Progenitor cell of endocrine pancreas (in vitro differentiated cells): ENCODE measurements at regions not wholly inside any gene's neighbourhood (a gene's known extent, or its start where the extent isn't known, plus 50 kb on each side); places are given as distances from the start of the nearest gene placed in this dataset.

Source experiments
- DNase-seq: peaks from one replicate; pipeline ENCODE4 v3.0.0; 2021; ENCODE audit warnings: low spot score; ENCODE audit not compliant: unreplicated experiment
- H3K27ac Mint-ChIP-seq: 2 replicates; pipeline ENCODE4 v1.8.0; 2021; ENCODE audit warnings: mild to moderate bottlenecking, moderate library complexity, mixed read lengths
- H3K27me3 Mint-ChIP-seq: 2 replicates; pipeline ENCODE4 v1.8.0; 2021; ENCODE audit warnings: mixed read lengths
- H3K36me3 Mint-ChIP-seq: 2 replicates; pipeline ENCODE4 v1.8.0; 2022; ENCODE audit warnings: mixed read lengths; ENCODE audit not compliant: insufficient read depth
- H3K4me1 Mint-ChIP-seq: 2 replicates; pipeline ENCODE4 v1.8.0; 2021; ENCODE audit warnings: low read depth, mixed read lengths
- H3K4me3 Mint-ChIP-seq: 2 replicates; pipeline ENCODE4 v1.8.0; 2021; ENCODE audit warnings: low read depth, mild to moderate bottlenecking, moderate library complexity, mixed read lengths
- H3K9me3 Mint-ChIP-seq: 2 replicates; pipeline ENCODE4 v1.8.0; 2021; ENCODE audit warnings: low read depth, mixed read lengths
- CTCF ChIP-seq: fragments of 200-600 bp; sonication (generic); IDR thresholded peaks from one replicate; pipeline ENCODE4 v1.5.0; 2021; ENCODE audit warnings: antibody characterized with exemption, mild to moderate bottlenecking; ENCODE audit not compliant: unreplicated experiment

GRCh38 chr1:175863299-175864050, 120.1 kb upstream of the TNR start:
- TF ChIP-seq CTCF: no peak
- no peaks in the 10 kb centered on the region for H3K9me3 Mint-ChIP-seq
- peaks cover 5% of the 10 kb centered on the region for H3K27me3 Mint-ChIP-seq
- H3K27ac Mint-ChIP-seq: no peak overlapping the region
- H3K36me3 Mint-ChIP-seq: no peaks in the 10 kb centered on the region
- H3K4me3 Mint-ChIP-seq: no peak overlapping the region
- H3K4me1 Mint-ChIP-seq: peaks cover 4% of the 10 kb centered on the region
- no peak for DNase-seq

GRCh38 chr1:175862408-175862807, 119.0 kb upstream of the TNR start:
- TF ChIP-seq CTCF: no peak
- Mint-ChIP-seq H3K4me3 (no peak overlapping the region), H3K9me3 (no peaks in the 10 kb centered on the region), H3K27me3 (peaks cover 11% of the 10 kb centered on the region), H3K27ac (no peak overlapping the region), H3K4me1 (peaks cover 4% of the 10 kb centered on the region), H3K36me3 (no peaks in the 10 kb centered on the region)
- no peak for DNase-seq

GRCh38 chr1:175861626-175862367, 118.4 kb upstream of the TNR start:
- TF ChIP-seq CTCF: no peak
- H3K36me3 Mint-ChIP-seq: no peaks in the 10 kb centered on the region
- H3K9me3 Mint-ChIP-seq: no peaks in the 10 kb centered on the region
- H3K4me1 Mint-ChIP-seq: peaks cover 4% of the 10 kb centered on the region
- H3K4me3 Mint-ChIP-seq: no peak overlapping the region
- DNase-seq: no peak
- peaks cover 17% of the 10 kb centered on the region for H3K27me3 Mint-ChIP-seq
- H3K27ac Mint-ChIP-seq: no peak overlapping the region

- Mint-ChIP-seq H3K9me3 (no peaks in the 10 kb centered on the region), H3K27ac (no peak overlapping the region), H3K4me1 (no peaks in the 10 kb centered on the region), H3K27me3 (peaks cover 32% of the 10 kb centered on the region), H3K4me3 (no peak overlapping the region), H3K36me3 (no peaks in the 10 kb centered on the region)
- TF ChIP-seq CTCF: no peak
- no peak for DNase-seq
These were observed 114.4 kb upstream of the TNR start for GRCh38 chr1:175857756-175858155.

- no peak for TF ChIP-seq CTCF
- no peak overlapping the region for H3K27ac Mint-ChIP-seq
- peaks cover 32% of the 10 kb centered on the region for H3K27me3 Mint-ChIP-seq
- H3K9me3 Mint-ChIP-seq: no peaks in the 10 kb centered on the region
- DNase-seq: no peak
- no peaks in the 10 kb centered on the region for H3K4me1 Mint-ChIP-seq
- no peak overlapping the region for H3K4me3 Mint-ChIP-seq
- H3K36me3 Mint-ChIP-seq: no peaks in the 10 kb centered on the region
These were observed 110.3 kb upstream of the TNR start for GRCh38 chr1:175853681-175854080.
